Mucosa of descending colon (tissue), 3 donors: ENCODE measurements at regions not wholly inside any gene's neighbourhood (a gene's known extent, or its start where the extent isn't known, plus 50 kb on each side); places are given as distances from the start of the nearest gene placed in this dataset.
A peak's percentile ranks its signal among the peaks of the same experiment; 100 is the strongest.

ENCODE experiments used
- ATAC-seq: fragments of 200-7000 bp; cut with Tn5 transposase; one replicate; pipeline ENCODE4 v1.9.1; 2020; ENCODE audit warnings: mild to moderate bottlenecking, moderate library complexity
- DNase-seq, 3 donors: peaks; one replicate each; pipeline ENCODE4 v3.0.0-alpha.2; 2020
- H3K36me3 ChIP-seq: fragments of 200-600 bp; one replicate; pipeline ENCODE4 v1.8.0; 2021; ENCODE audit warnings: low read depth, mild to moderate bottlenecking
- H3K4me1 ChIP-seq: fragments of 200-600 bp; one replicate; pipeline ENCODE4 v1.8.0; 2021; ENCODE audit warnings: low read depth, mild to moderate bottlenecking
- H3K4me3 ChIP-seq: fragments of 200-600 bp; one replicate; pipeline ENCODE4 v1.8.0; 2021; ENCODE audit warnings: mild to moderate bottlenecking
- H3K9me3 ChIP-seq: fragments of 200-600 bp; one replicate; pipeline ENCODE4 v1.8.0; 2021; ENCODE audit warnings: mild to moderate bottlenecking
- CTCF ChIP-seq: fragments of 200-600 bp; IDR thresholded peaks from one replicate; pipeline ENCODE4 v1.8.0; 2022; ENCODE audit warnings: antibody characterized with exemption, mild to moderate bottlenecking
- intact Hi-C, 2 donors: fragments of 100-400 bp; cut with DNase I in 1 of 2; cut with micrococcal nuclease in 1 of 2; formaldehyde crosslinking; loops; one replicate each; pipeline versions ENCODE4 v1.11.0 to v1.11.1; 2022; cut with DNase I, micrococcal nuclease
- donor health status: DM: no; HTN: no; CAD: no; lungs with moderate emphysema.
- donor health status: DM: no; HTN: no; CAD: no.
- donor health status: DM: no; HTN: yes; CAD: no.

- no peak for TF ChIP-seq CTCF
- no peaks in the 10 kb centered on the region for H3K9me3 ChIP-seq
- H3K4me3 ChIP-seq, result no peak overlapping the region
- DNase-seq (peak in 1 of 3 donors; percentile 41), ATAC-seq (peak; percentile 92)
- peaks cover 31% of the 10 kb centered on the region for H3K4me1 ChIP-seq
- H3K36me3 ChIP-seq, result no peaks in the 10 kb centered on the region
- intact Hi-C loops, result no loop called here
These were observed 263.2 kb downstream of the SEC23A start for GRCh38 chr14:38839694-38840365.

GRCh38 chr14:38838979-38839323, 264.1 kb downstream of the SEC23A start:
- H3K9me3 ChIP-seq, result no peaks in the 10 kb centered on the region
- TF ChIP-seq CTCF, result no peak
- H3K4me3 ChIP-seq, result no peak overlapping the region
- no peak for ATAC-seq
- no peaks in the 10 kb centered on the region for H3K36me3 ChIP-seq
- DNase-seq, result peak in 1 of 3 donors; percentile 32
- intact Hi-C loops, result no loop called here
- peaks cover 23% of the 10 kb centered on the region for H3K4me1 ChIP-seq

GRCh38 chr14:38838049-38838978, 264.7 kb downstream of the SEC23A start:
- no peaks in the 10 kb centered on the region for H3K9me3 ChIP-seq
- H3K36me3 ChIP-seq, result no peaks in the 10 kb centered on the region
- H3K4me3 ChIP-seq, result no peak overlapping the region
- H3K4me1 ChIP-seq, result peaks cover 18% of the 10 kb centered on the region
- peak; percentile 35 to 67 (median 65) for DNase-seq
- ATAC-seq, result peak; percentile 68
- TF ChIP-seq CTCF, result no peak
- intact Hi-C loops, result no loop called here

- no peak overlapping the region for H3K4me3 ChIP-seq
- peaks cover 18% of the 10 kb centered on the region for H3K4me1 ChIP-seq
- intact Hi-C loops, result no loop called here
- no peak for TF ChIP-seq CTCF
- H3K36me3 ChIP-seq, result no peaks in the 10 kb centered on the region
- DNase-seq (peak; percentile 29 to 62 (median 61)), ATAC-seq (peak; percentile 67)
- no peaks in the 10 kb centered on the region for H3K9me3 ChIP-seq
These were observed 265.5 kb downstream of the SEC23A start for GRCh38 chr14:38837343-38838048.

- DNase-seq (peak in 1 of 3 donors; percentile 29), ATAC-seq (no peak)
- intact Hi-C loops, result no loop called here
- Histone ChIP-seq H3K9me3 (no peaks in the 10 kb centered on the region), H3K4me3 (no peak overlapping the region), H3K4me1 (peaks cover 18% of the 10 kb centered on the region), H3K36me3 (no peaks in the 10 kb centered on the region)
- no peak for TF ChIP-seq CTCF
These were observed 266.5 kb downstream of the SEC23A start for GRCh38 chr14:38836539-38836938.
